Gastroesophageal sphincter (tissue), 3 donors: ENCODE measurements at regions not wholly inside any gene's neighbourhood (a gene's known extent, or its start where the extent isn't known, plus 50 kb on each side); places are given as distances from the start of the nearest gene placed in this dataset.

Source experiments
- CTCF ChIP-seq, 4 experiments: fragments of 200-600 bp in 2 of 4; fragments of 450-650 bp in 2 of 4; sonication (generic) in 1 of 4; IDR thresholded peaks; one replicate each; pipeline ENCODE4 v1.5.1; 2017 to 2019; ENCODE audit warnings: antibody characterized with exemption in 4 of 4, mild to moderate bottlenecking in 2 of 4, moderate library complexity in 2 of 4
- POLR2AphosphoS5 ChIP-seq: sonication (generic); formaldehyde crosslinking; IDR thresholded peaks from one replicate; pipeline ENCODE4 v1.6.1; 2017; ENCODE audit warnings: antibody characterized with exemption

DNA sequence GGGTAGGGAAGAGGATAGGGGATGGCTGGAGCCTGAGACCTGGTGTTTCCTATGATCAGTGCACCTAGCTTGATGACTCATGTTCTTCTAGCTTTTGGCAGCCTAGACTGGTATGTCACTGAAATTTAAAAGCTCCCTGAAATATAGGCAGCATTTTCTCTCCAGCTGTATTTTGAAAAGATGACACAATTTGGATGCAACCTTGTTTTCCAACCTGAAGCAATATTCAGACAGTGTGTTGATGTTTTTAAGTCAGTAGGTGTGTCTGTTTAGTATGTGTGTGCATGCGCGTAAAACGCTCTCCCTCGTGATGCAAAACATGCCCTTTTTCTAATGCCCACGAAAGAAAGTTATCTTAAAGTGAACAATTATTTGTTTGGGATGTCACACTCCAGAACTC, 58.5 kb downstream of the RPL22L1 start:
- TF ChIP-seq CTCF (IDR thresholded peaks at IDR 0.05) (no peak), POLR2AphosphoS5 (no peak)
